HUDEP-2 (cell line): ENCODE measurements at regions not wholly inside any gene's neighbourhood (a gene's known extent, or its start where the extent isn't known, plus 50 kb on each side); places are given as distances from the start of the nearest gene placed in this dataset.
A peak's percentile ranks its signal among the peaks of the same experiment; 100 is the strongest.
"Not testable (repeated sequence)": the region's sequence is repeated elsewhere in the genome, so short reads cannot be mapped to it uniquely, and the experiment has no call there.

ENCODE experiments used
- DNase-seq, 76 experiments: peaks; one replicate each; lab custom pipeline; 2025; ENCODE audit not compliant: unreplicated experiment in 76 of 76; lab: John Stamatoyannopoulos, UW

- DNase-seq, result no peak
Measured at GRCh38 chr7:131149840-131150239, 177.8 kb upstream of the MKLN1 start.

DNA sequence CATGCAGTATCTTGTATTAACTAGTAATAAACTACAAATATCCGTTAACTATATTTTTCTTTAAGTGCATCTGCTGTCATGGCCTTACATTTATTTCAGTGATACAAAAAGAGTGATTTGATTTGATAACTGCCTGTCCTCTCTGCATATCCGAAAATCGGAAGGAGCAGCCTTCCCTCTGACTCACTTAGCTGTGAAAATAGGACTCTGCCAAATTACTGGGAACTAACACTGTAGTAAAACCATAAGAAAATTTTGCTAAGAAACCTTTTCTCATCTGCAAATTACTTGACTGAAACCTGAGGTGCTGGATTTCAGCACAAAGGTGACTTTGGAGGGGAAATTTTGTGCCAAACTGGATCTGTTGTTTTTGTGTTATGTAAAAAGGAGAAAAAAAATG lies 176.6 kb upstream of the MKLN1 start:
- DNase-seq, result no peak

GRCh38 chr7:131152766-131153165 lies 174.9 kb upstream of the MKLN1 start:
- no peak for DNase-seq

DNA sequence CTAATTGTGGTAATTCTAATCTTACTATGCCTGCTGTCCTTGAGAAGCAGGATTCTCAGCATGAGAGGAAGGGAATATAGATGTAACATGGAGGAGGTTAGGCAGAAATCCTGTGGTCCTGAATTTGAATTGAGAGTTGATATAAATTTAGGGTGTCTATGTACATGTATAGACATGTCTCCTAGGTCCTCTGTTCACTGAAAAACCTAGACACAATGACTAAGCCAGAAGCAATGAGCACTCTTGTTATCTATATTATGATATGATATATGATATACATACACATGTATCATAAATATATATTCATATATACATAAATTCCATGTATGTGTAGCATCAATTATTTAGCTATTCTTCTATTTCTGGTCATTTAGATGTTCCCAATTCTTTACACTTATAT lies 173.3 kb upstream of the MKLN1 start:
- no peak for DNase-seq

GRCh38 chr7:131157530-131158243 lies 170.0 kb upstream of the MKLN1 start:
- DNase-seq, result no peak

DNA sequence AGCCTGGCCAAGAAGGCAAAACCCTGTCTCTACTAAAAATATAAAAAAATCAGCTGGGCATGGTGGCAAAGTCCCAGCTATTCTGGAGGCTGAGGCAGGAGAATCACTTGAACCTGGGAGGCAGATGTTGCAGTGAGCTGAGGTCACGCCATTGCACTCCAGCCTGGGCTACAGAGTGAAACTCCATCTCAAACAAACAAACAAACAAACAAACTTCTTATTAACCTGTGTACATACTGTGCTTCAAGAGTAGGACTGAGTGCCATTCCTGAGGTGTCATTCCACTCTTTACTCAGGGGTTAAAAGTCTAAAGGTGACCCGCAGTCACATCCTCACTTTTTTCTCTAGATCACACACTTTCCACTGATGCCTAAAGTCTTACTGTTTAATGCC lies 169.4 kb upstream of the MKLN1 start:
- DNase-seq, result not testable (repeated sequence)

DNA sequence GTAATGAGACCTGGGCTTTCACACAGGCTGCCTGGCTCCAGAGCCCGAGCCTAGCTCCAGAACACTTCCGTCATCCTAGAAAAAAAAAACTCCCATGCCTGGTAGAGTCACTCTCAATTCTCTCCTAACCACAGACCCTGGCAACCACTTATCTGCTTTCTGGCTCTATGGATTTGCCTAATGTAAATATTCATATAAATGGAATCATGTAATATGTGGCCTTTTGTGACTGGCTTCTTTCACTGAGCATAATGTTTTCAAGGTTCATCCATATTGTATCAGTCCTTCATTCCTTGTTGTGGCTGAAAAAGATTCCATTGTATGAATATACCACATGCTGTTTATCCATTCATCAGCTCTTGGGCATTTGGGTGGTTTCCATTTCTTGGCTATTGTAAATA lies 167.7 kb upstream of the MKLN1 start:
- no peak for DNase-seq

- no peak for DNase-seq
Measured at GRCh38 chr7:131161103-131161502, 166.6 kb upstream of the MKLN1 start.

- DNase-seq, result no peak
Measured at GRCh38 chr7:131164025-131164925, 163.4 kb upstream of the MKLN1 start.

GRCh38 chr7:131166066-131166465 lies 161.6 kb upstream of the MKLN1 start:
- no peak for DNase-seq

DNA sequence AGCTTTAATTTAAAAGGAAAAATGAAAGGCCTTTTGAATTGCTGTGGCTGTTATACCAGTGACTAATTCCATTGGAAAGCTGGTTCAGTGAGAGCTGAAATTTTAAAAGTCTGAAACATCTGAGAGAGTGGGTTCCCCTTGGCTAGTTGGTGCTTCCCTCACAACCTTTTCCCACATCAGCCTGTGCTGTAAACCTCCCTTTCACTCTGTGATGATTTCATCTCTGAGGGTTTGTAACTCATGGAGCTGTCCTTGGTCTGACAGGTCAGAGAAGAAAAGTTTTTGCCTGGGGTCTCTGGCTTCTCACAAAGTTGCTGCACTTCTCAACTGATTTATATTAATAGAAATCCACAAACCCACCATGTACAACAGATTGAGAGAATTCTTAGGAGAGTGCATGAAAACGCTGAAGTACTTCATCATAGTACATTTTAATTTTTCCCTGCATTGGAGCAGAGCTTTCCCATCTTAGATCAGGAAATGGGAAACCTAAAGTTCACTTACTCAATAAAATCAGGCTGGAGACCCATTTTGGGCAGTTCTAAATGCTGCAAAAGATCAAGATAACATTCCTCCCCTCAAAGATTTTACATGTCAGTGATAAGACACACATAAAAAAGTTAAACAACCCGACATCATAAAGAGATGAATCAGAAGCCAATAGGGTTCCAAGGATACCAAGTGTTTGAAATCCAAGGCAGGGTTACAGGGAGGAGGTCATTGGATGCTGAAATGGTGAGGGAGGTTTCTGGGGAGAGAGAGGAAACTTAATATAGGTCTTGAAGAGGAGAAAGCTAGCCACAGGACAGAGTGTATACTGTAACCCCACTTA lies 157.0 kb upstream of the MKLN1 start:
- DNase-seq, result no peak

DNA sequence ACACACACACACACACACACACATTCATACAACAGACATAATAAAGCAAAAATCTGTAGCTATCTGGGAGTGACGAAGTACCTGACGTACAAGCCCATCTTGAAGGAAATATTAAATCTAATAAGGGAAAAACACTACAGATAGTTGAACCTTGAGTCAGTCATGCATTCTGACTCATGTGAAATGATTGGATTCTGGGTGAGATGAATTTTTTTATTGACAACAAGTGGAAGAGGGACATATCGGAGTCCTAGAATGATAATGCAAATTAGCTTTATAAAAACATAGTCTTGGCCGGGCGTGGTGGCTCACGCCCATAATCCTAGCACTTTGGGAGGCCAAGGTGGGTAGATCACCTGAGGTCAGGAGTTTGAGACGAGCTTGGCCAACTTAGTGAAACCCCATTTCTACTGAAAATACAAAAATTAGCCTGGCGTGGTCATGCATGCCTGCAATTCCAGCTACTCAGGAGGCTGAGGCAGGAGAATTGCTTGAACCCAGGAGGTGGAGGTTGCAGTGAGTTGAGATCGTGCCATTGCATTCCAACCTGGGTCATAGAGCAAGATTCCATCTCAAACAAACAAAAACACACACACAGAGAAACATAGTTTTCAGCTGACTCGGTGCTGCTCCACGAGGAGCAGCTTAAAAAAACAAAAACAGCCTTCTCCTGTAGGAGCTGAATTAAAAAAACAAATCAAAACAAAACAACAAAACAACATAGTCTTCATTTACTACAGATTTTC lies 154.4 kb upstream of the MKLN1 start:
- no peak for DNase-seq

- DNase-seq, result no peak
Measured at GRCh38 chr7:131174391-131174790, 153.3 kb upstream of the MKLN1 start.

DNA sequence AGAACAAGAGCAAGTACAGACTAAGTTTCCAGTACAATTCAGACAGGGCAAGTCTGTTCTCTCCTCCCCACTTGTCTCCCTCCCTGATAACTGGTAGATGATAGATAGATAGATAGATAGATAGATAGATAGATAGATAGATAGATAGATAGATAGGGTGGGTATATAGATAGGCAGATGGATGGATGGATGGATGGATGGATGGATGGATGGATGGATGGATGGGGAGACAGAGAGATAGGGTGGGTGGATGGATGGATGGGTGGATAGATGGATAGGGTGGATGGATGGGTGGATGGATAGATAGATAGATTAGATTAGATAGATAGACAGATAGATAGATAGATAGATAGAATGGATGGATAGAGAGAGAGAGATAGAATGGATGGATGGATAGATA lies 152.8 kb upstream of the MKLN1 start:
- no peak for DNase-seq

DNA sequence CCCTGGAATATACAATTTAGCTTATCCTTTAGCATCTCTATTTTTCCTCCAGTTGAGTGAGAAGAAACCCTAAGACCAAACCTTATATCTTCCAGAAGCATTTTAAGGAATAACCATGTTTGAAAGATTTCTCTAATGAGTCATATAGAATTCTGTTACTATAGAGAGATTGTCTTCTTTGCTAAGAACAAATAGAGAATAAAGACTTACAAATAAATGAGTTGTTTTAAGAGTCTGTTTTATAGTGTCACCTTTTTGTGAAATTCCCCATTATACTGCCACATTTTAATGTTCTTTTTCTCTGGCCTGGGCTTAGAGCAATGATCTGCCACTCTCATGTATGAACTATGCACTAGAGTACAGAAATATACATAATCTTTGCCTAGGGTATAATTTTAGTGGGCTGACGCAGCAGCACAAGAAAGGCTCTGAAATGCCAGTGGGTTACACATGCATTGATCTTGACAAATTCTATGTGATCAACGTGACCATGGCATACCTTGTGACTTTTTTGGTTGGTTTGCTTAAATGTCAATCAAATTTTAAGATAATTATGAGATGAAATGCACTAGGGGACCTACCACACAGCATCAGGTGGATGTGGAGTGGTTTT lies 145.1 kb upstream of the MKLN1 start:
- DNase-seq, result no peak

DNA sequence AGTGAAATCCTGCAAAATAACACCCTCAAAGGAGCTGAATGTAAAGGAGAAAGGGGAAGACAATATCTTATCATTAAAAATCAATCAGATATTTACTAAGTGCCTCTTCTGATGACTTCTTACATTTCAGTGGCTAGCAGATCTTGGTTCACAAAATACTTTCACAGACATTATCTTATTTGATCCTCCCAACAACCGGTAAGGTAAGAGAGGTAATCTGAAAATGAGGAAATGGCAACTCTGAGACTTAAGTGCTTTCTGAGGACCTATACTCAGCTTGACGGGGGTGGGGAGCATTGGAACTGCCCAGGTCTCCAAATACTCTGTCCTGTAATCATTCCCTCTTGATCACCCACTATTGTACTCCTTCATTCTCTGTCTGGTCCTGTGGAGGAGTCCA lies 144.6 kb upstream of the MKLN1 start:
- no peak for DNase-seq

DNA sequence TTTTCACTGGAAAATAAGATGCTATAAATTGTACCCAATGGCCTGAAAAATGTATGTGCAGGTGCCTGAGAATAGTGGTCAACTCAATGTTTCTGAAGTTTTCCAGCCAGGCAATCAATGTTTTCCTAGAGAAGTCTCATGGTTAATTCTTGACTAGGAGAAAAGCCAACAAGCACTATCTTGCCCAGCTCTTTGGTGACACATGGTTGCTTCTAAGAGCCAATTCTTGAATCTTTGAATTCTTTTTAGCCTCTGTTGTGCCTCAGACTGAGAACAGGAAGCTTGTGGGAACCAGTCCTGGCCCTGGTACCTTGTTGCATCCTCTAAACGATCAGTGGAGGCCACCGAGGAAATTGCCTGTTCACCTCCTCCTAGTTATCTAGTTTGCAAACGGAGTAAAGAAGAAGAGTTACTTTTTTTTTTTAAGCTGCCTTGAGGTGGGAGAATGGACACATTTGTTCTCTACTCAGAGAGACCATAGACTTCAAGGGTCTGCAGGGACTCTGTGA lies 144.0 kb upstream of the MKLN1 start:
- DNase-seq, result no peak

DNA sequence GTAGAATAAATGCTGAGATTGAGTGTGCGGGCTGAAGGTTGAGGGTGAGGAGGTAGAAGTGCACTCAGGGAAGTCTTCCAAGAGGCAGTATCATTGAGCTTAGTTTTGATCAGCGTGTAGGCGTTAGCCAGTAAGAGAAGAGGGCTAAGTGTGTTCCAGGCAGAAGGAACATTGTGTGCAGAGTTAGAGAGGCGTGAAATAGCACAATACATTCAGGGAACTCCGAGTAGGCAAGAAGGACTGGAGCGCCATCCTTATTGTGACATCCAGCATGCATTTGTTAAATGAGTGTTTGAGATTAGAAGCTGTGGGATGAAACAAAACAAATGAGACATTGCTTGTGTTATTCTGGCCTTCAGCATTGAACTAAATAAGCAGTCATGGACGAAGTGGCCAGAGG lies 140.9 kb upstream of the MKLN1 start:
- DNase-seq, result no peak

GRCh38 chr7:131188367-131189339 lies 139.0 kb upstream of the MKLN1 start:
- DNase-seq, result peak in 23 of 76 experiments; percentile 2 to 72 (median 31)
